Smooth muscle cell (in vitro differentiated cells): ENCODE measurements at regions not wholly inside any gene's neighbourhood (a gene's known extent, or its start where the extent isn't known, plus 50 kb on each side); places are given as distances from the start of the nearest gene placed in this dataset.

ENCODE experiments used
- DNase-seq: peaks from one replicate; lab custom pipeline; 2025; ENCODE audit not compliant: unreplicated experiment; lab: John Stamatoyannopoulos, UW
- H2AFZ ChIP-seq: fragments of 200-600 bp; sonication (generic); 2 replicates; pipeline ENCODE4 v1.6.0; 2016; ENCODE audit warnings: antibody characterized with exemption, low read depth, mild to moderate bottlenecking
- H3F3A ChIP-seq: fragments of 200-600 bp; sonication (generic); 2 replicates; pipeline ENCODE4 v1.6.0; 2017; ENCODE audit warnings: antibody characterized with exemption, low read depth
- H3K27ac ChIP-seq: fragments of 200-600 bp; sonication (generic); 2 replicates; pipeline ENCODE4 v1.5.1; 2016; ENCODE audit warnings: low read depth, mild to moderate bottlenecking
- H3K27me3 ChIP-seq: fragments of 200-600 bp; sonication (generic); 2 replicates; pipeline ENCODE4 v1.6.1; 2016; ENCODE audit warnings: low read depth, mild to moderate bottlenecking
- H3K36me3 ChIP-seq: fragments of 200-600 bp; sonication (generic); 2 replicates; pipeline ENCODE4 v1.5.1; 2016; ENCODE audit warnings: low read depth
- H3K4me1 ChIP-seq: fragments of 200-600 bp; sonication (generic); 2 replicates; pipeline ENCODE4 v1.5.1; 2016; ENCODE audit warnings: low read depth
- H3K4me2 ChIP-seq: fragments of 200-600 bp; sonication (generic); 2 replicates; pipeline ENCODE4 v1.6.0; 2016; ENCODE audit warnings: mild to moderate bottlenecking
- H3K4me3 ChIP-seq: fragments of 200-600 bp; sonication (generic); 2 replicates; pipeline ENCODE4 v1.5.1; 2016; ENCODE audit warnings: mild to moderate bottlenecking
- H3K79me2 ChIP-seq: fragments of 200-600 bp; sonication (generic); 2 replicates; pipeline ENCODE4 v1.6.0; 2016; ENCODE audit warnings: low read depth, mild to moderate bottlenecking
- H3K9ac ChIP-seq: fragments of 200-600 bp; sonication (generic); 2 replicates; pipeline ENCODE4 v1.6.0; 2016; ENCODE audit warnings: low read depth
- H3K9me3 ChIP-seq: fragments of 200-600 bp; sonication (generic); replicated peaks from 2 replicates; pipeline ENCODE4 v1.5.1; 2016; ENCODE audit warnings: low read depth
- H4K20me1 ChIP-seq: fragments of 200-600 bp; sonication (generic); 2 replicates; pipeline ENCODE4 v1.6.0; 2016; ENCODE audit warnings: low read depth
- WGBS: methylation state at CpG from one replicate; pipeline ENCODE4 v1.1.7; 2016; ENCODE audit warnings: low lambda C conversion rate; 5-methylcytosine and 5-hydroxymethylcytosine counted together
- TF ChIP-seq, protein P1 (sequence below): fragments of 200-600 bp; sonication (generic); IDR thresholded peaks from 2 replicates; pipeline ENCODE4 v1.5.1; 2017; ENCODE audit warnings: borderline replicate concordance, mild to moderate bottlenecking, antibody characterized with exemption; ENCODE audit not compliant: insufficient read depth, poor library complexity, severe bottlenecking

GRCh38 chr7:69398986-69399385 lies 199.3 kb upstream of the AUTS2 start:
- no peaks in the 10 kb centered on the region for H3K79me2 ChIP-seq
- H3K36me3 ChIP-seq: no peaks in the 10 kb centered on the region
- TF ChIP-seq, protein P1, sequence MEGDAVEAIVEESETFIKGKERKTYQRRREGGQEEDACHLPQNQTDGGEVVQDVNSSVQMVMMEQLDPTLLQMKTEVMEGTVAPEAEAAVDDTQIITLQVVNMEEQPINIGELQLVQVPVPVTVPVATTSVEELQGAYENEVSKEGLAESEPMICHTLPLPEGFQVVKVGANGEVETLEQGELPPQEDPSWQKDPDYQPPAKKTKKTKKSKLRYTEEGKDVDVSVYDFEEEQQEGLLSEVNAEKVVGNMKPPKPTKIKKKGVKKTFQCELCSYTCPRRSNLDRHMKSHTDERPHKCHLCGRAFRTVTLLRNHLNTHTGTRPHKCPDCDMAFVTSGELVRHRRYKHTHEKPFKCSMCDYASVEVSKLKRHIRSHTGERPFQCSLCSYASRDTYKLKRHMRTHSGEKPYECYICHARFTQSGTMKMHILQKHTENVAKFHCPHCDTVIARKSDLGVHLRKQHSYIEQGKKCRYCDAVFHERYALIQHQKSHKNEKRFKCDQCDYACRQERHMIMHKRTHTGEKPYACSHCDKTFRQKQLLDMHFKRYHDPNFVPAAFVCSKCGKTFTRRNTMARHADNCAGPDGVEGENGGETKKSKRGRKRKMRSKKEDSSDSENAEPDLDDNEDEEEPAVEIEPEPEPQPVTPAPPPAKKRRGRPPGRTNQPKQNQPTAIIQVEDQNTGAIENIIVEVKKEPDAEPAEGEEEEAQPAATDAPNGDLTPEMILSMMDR: no peak
- DNase-seq: no peak
- H3K4me1 ChIP-seq: peaks cover 5% of the 10 kb centered on the region
- no peaks in the 10 kb centered on the region for H3K27me3 ChIP-seq
- WGBS: 33% methylated on average over 4 of the region's 4 CpGs
- no peak overlapping the region for H3K9ac ChIP-seq
- H3K9me3 ChIP-seq: no peaks in the 10 kb centered on the region
- no peak overlapping the region for H3K4me3 ChIP-seq
- peak overlapping the region; percentile 29 for H3K27ac ChIP-seq
- no peak overlapping the region for H2AFZ ChIP-seq
- H3K4me2 ChIP-seq: peak overlapping the region; percentile 37
- no peaks in the 10 kb centered on the region for H3F3A ChIP-seq
- H4K20me1 ChIP-seq: no peaks in the 10 kb centered on the region

GRCh38 chr7:69399401-69399800 lies 198.9 kb upstream of the AUTS2 start:
- TF ChIP-seq, protein P1: no peak
- Histone ChIP-seq H3K27ac (peak overlapping the region; percentile 47), H3K4me1 (peaks cover 5% of the 10 kb centered on the region), H2AFZ (no peak overlapping the region), H3F3A (no peaks in the 10 kb centered on the region), H3K4me2 (peak overlapping the region; percentile 37), H3K9me3 (no peaks in the 10 kb centered on the region), H3K27me3 (no peaks in the 10 kb centered on the region), H3K79me2 (no peaks in the 10 kb centered on the region), H3K4me3 (no peak overlapping the region), H3K9ac (no peak overlapping the region), H3K36me3 (no peaks in the 10 kb centered on the region), H4K20me1 (no peaks in the 10 kb centered on the region)
- peak; percentile 6 for DNase-seq

GRCh38 chr7:69402696-69403095 lies 195.6 kb upstream of the AUTS2 start:
- Histone ChIP-seq H3K27me3 (no peaks in the 10 kb centered on the region), H3K79me2 (no peaks in the 10 kb centered on the region), H2AFZ (no peak overlapping the region), H3K4me1 (peaks cover 5% of the 10 kb centered on the region), H3K4me2 (no peak overlapping the region), H3K36me3 (no peaks in the 10 kb centered on the region), H3K27ac (no peak overlapping the region), H3F3A (no peaks in the 10 kb centered on the region), H3K9ac (no peak overlapping the region), H3K9me3 (no peaks in the 10 kb centered on the region), H4K20me1 (no peaks in the 10 kb centered on the region), H3K4me3 (no peak overlapping the region)
- 79% methylated on average over 2 of the region's 2 CpGs for WGBS
- TF ChIP-seq, protein P1: no peak
- no peak for DNase-seq

DNA sequence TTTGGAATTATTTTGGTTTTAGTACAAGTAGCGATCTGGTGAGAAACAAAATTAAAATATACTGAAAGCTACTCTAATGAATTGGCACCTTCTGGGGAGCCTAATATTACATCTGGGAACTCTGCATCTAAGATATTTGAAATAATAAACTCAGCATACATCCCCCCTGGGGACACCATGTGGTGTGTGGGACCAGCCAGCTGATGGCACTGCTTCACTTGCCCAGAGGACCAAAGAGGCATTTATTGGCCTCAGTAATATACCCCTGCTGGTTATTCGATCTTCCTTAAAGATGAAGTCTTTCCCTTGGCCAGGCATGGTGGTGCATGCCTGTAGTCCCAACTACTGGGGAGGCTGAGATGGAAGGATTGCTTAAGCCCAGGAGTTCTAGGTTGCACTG lies 195.1 kb upstream of the AUTS2 start:
- no peak overlapping the region for H3K4me2 ChIP-seq
- no peak for DNase-seq
- no peaks in the 10 kb centered on the region for H3K27me3 ChIP-seq
- no peaks in the 10 kb centered on the region for H3F3A ChIP-seq
- no peak overlapping the region for H2AFZ ChIP-seq
- peaks cover 5% of the 10 kb centered on the region for H3K4me1 ChIP-seq
- no peaks in the 10 kb centered on the region for H3K9me3 ChIP-seq
- WGBS: 87% methylated on average over 2 of the region's 2 CpGs
- no peak overlapping the region for H3K9ac ChIP-seq
- no peaks in the 10 kb centered on the region for H4K20me1 ChIP-seq
- H3K36me3 ChIP-seq: no peaks in the 10 kb centered on the region
- H3K4me3 ChIP-seq: no peak overlapping the region
- no peak overlapping the region for H3K27ac ChIP-seq
- TF ChIP-seq, protein P1: no peak
- no peaks in the 10 kb centered on the region for H3K79me2 ChIP-seq
